GM12891 (cell line): ENCODE measurements at regions not wholly inside any gene's neighbourhood (a gene's known extent, or its start where the extent isn't known, plus 50 kb on each side); places are given as distances from the start of the nearest gene placed in this dataset.

ENCODE experiments used
- POLR2A ChIP-seq: IDR thresholded peaks from 2 replicates; pipeline ENCODE4 v1.6.1; 2011; ENCODE audit warnings: low read depth, low read length, control low read depth
- POLR2AphosphoS5 ChIP-seq: IDR thresholded peaks from 2 replicates; pipeline ENCODE4 v1.6.1; 2011; ENCODE audit warnings: low read depth, low read length, control low read depth
- POU2F2 ChIP-seq: IDR thresholded peaks from 2 replicates; pipeline ENCODE4 v1.6.1; 2011; ENCODE audit warnings: low read depth, mild to moderate bottlenecking, control low read depth, low read length, moderate library complexity
- SPI1 ChIP-seq: IDR thresholded peaks from 2 replicates; pipeline ENCODE4 v1.6.1; 2011; ENCODE audit warnings: low read depth, low read length, control low read depth
- TAF1 ChIP-seq: IDR thresholded peaks from 2 replicates; pipeline ENCODE4 v1.6.1; 2011; ENCODE audit warnings: low read depth, low read length, control low read depth

DNA sequence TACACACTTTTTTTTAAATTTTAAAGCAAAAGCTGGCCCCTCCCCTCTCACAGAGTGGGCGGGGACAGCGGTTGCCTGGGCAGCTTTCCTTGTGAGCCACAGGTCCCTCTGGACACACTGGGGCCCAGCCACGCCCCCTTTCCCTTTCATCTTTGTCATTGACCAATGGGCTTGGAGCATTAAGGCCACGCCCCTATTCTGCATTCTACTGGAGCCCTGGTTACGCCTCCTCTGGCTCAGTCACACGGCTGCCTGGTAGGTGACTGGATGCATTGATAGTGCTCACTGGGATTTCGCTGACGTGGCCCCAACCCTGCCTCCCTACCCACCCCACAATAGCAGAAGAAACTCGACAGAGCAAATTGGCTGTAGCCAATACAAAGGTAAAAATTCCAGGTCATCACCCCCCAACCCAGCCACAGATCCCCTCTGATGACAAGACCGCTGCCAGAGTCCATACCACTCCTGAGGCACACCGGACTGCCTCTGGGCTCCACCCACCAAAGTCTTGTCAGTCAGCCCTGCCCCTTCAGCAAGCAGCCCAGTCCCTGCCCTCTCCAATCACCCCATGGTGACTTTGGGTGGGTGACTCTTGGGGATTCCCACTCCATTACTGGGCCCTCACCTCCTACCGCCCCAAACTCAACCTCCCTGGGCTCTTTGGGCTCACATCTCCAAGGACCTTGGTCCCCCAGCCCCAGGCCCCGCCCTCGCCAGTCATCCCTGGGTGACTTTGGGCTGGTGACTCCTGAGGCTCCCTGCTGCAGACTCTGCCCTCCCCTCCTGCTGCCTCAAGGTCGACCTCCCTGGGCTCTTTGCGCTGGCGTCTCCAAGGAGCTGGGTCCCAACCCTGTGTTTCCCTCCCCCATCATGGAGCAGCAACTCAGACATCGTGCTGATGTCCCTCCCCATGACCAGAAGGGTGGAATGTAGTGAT lies 112.2 kb upstream of the FAN1 start:
- TF ChIP-seq POLR2A (no peak), SPI1 (no peak), TAF1 (no peak), POLR2AphosphoS5 (no peak), POU2F2 (no peak)
